ENCODE measurements at regions not wholly inside any gene's neighbourhood (a gene's known extent, or its start where the extent isn't known, plus 50 kb on each side); places are given as distances from the start of the nearest gene placed in this dataset.

- TF ChIP-seq, protein P1, sequence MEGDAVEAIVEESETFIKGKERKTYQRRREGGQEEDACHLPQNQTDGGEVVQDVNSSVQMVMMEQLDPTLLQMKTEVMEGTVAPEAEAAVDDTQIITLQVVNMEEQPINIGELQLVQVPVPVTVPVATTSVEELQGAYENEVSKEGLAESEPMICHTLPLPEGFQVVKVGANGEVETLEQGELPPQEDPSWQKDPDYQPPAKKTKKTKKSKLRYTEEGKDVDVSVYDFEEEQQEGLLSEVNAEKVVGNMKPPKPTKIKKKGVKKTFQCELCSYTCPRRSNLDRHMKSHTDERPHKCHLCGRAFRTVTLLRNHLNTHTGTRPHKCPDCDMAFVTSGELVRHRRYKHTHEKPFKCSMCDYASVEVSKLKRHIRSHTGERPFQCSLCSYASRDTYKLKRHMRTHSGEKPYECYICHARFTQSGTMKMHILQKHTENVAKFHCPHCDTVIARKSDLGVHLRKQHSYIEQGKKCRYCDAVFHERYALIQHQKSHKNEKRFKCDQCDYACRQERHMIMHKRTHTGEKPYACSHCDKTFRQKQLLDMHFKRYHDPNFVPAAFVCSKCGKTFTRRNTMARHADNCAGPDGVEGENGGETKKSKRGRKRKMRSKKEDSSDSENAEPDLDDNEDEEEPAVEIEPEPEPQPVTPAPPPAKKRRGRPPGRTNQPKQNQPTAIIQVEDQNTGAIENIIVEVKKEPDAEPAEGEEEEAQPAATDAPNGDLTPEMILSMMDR (IDR thresholded peaks at IDR 0.05; ENCODE audit: low read length) = peak; percentile 40
- TF ChIP-seq EZH2 (optimal IDR thresholded peaks at IDR 0.05; ENCODE audit: low read depth, low read length) = no peak
Observed at GRCh38 chr2:180604077-180604476, 376.3 kb upstream of the UBE2E3 start.
